ENCODE measurements at regions not wholly inside any gene's neighbourhood (a gene's known extent, or its start where the extent isn't known, plus 50 kb on each side); places are given as distances from the start of the nearest gene placed in this dataset.

GRCh38 chr2:8059794-8060193 is 622.1 kb upstream of the ID2 start:
- TF ChIP-seq TEAD4 (IDR thresholded peaks at IDR 0.05) (no peak), EP300 (IDR thresholded peaks at IDR 0.05; ENCODE audit: borderline replicate concordance) (no peak), TAF1 (IDR thresholded peaks at IDR 0.05; ENCODE audit: low read depth) (no peak), NFIC (IDR thresholded peaks at IDR 0.05) (no peak), YY1 (IDR thresholded peaks at IDR 0.05; ENCODE audit: low read depth) (no peak), RAD21 (IDR thresholded peaks at IDR 0.05; ENCODE audit: low read depth) (no peak), CREB1 (IDR thresholded peaks at IDR 0.05; ENCODE audit: low read depth) (no peak), TCF12 (IDR thresholded peaks at IDR 0.05; ENCODE audit: low read depth) (no peak), FOXM1 (IDR thresholded peaks at IDR 0.05; ENCODE audit: borderline replicate concordance, low read depth) (no peak), USF1 (IDR thresholded peaks at IDR 0.05) (no peak), CEBPB (IDR thresholded peaks at IDR 0.05) (no peak), EGR1 (IDR thresholded peaks at IDR 0.05) (no peak), MAX (IDR thresholded peaks at IDR 0.05) (no peak), REST (IDR thresholded peaks at IDR 0.05; ENCODE audit: low read depth) (no peak)

GRCh38 chr2:8061219-8061618 is 620.6 kb upstream of the ID2 start:
- no peak for TF ChIP-seq NFIC (IDR thresholded peaks at IDR 0.05)
- TF ChIP-seq ZBTB7A (IDR thresholded peaks at IDR 0.05; ENCODE audit: low read depth), result no peak
- no peak for TF ChIP-seq EGR1 (IDR thresholded peaks at IDR 0.05)
- no peak for TF ChIP-seq MAX (IDR thresholded peaks at IDR 0.05)
- no peak for TF ChIP-seq USF1 (IDR thresholded peaks at IDR 0.05)
- TF ChIP-seq YY1 (IDR thresholded peaks at IDR 0.05; ENCODE audit: low read depth), result no peak
- no peak for TF ChIP-seq CREB1 (IDR thresholded peaks at IDR 0.05; ENCODE audit: low read depth)
- no peak for TF ChIP-seq CEBPB (IDR thresholded peaks at IDR 0.05)
- no peak for TF ChIP-seq TCF12 (IDR thresholded peaks at IDR 0.05; ENCODE audit: low read depth)
- no peak for TF ChIP-seq EP300 (IDR thresholded peaks at IDR 0.05; ENCODE audit: borderline replicate concordance)
- no peak for TF ChIP-seq TAF1 (IDR thresholded peaks at IDR 0.05; ENCODE audit: low read depth)
- TF ChIP-seq REST (IDR thresholded peaks at IDR 0.05; ENCODE audit: low read depth), result no peak
- no peak for TF ChIP-seq RAD21 (IDR thresholded peaks at IDR 0.05; ENCODE audit: low read depth)
- TF ChIP-seq FOXM1 (IDR thresholded peaks at IDR 0.05; ENCODE audit: borderline replicate concordance, low read depth), result no peak
- TF ChIP-seq TEAD4 (IDR thresholded peaks at IDR 0.05), result no peak

GRCh38 chr2:8064603-8065002 is 617.3 kb upstream of the ID2 start:
- TF ChIP-seq TAF1 (IDR thresholded peaks at IDR 0.05; ENCODE audit: low read depth), result no peak
- no peak for TF ChIP-seq REST (IDR thresholded peaks at IDR 0.05; ENCODE audit: low read depth)
- no peak for TF ChIP-seq MAX (IDR thresholded peaks at IDR 0.05)
- TF ChIP-seq YY1 (IDR thresholded peaks at IDR 0.05; ENCODE audit: low read depth), result no peak
- no peak for TF ChIP-seq CEBPB (IDR thresholded peaks at IDR 0.05)
- TF ChIP-seq RAD21 (IDR thresholded peaks at IDR 0.05; ENCODE audit: low read depth), result no peak
- no peak for TF ChIP-seq EGR1 (IDR thresholded peaks at IDR 0.05)
- no peak for TF ChIP-seq EP300 (IDR thresholded peaks at IDR 0.05; ENCODE audit: borderline replicate concordance)
- TF ChIP-seq ZBTB7A (IDR thresholded peaks at IDR 0.05; ENCODE audit: low read depth), result no peak
- TF ChIP-seq CREB1 (IDR thresholded peaks at IDR 0.05; ENCODE audit: low read depth), result no peak
- TF ChIP-seq TCF12 (IDR thresholded peaks at IDR 0.05; ENCODE audit: low read depth), result no peak
- TF ChIP-seq NFIC (IDR thresholded peaks at IDR 0.05), result no peak
- no peak for TF ChIP-seq TEAD4 (IDR thresholded peaks at IDR 0.05)
- no peak for TF ChIP-seq USF1 (IDR thresholded peaks at IDR 0.05)
- no peak for TF ChIP-seq FOXM1 (IDR thresholded peaks at IDR 0.05; ENCODE audit: borderline replicate concordance, low read depth)
